ENCODE measurements at regions not wholly inside any gene's neighbourhood (a gene's known extent, or its start where the extent isn't known, plus 50 kb on each side); places are given as distances from the start of the nearest gene placed in this dataset.

- DNase-seq (ENCODE audit: extremely low spot score in 2 of 2) = no peak
- H3K27ac ChIP-seq = no peak overlapping the region
- TF ChIP-seq POLR2AphosphoS5 (IDR thresholded peaks at IDR 0.05; ENCODE audit: insufficient read depth in 1 of 2, low read depth in 1 of 2) (no peak), POLR2A (IDR thresholded peaks at IDR 0.05) (no peak), CTCF (IDR thresholded peaks at IDR 0.05) (no peak)
- intact Hi-C loops (cut with DNase I) = no loop called here
- no peaks in the 10 kb centered on the region for H3K4me1 ChIP-seq
- no peaks in the 10 kb centered on the region for H3K36me3 ChIP-seq
- no peaks in the 10 kb centered on the region for H3K9me3 ChIP-seq
- H3K27me3 ChIP-seq = no peaks in the 10 kb centered on the region
- no peak overlapping the region for H3K4me3 ChIP-seq
These were observed 395.4 kb downstream of the GATA3 start for GRCh38 chr10:8449909-8450308.

- H3K27me3 ChIP-seq = no peaks in the 10 kb centered on the region
- no peak overlapping the region for H3K27ac ChIP-seq
- no peaks in the 10 kb centered on the region for H3K9me3 ChIP-seq
- no peak overlapping the region for H3K4me3 ChIP-seq
- intact Hi-C loops (cut with DNase I) = no loop called here
- H3K36me3 ChIP-seq = no peaks in the 10 kb centered on the region
- no peak for DNase-seq (ENCODE audit: extremely low spot score in 2 of 2)
- TF ChIP-seq POLR2AphosphoS5 (IDR thresholded peaks at IDR 0.05; ENCODE audit: insufficient read depth in 1 of 2, low read depth in 1 of 2) (no peak), POLR2A (IDR thresholded peaks at IDR 0.05) (no peak), CTCF (IDR thresholded peaks at IDR 0.05) (no peak)
- no peaks in the 10 kb centered on the region for H3K4me1 ChIP-seq
These were observed 399.1 kb downstream of the GATA3 start for GRCh38 chr10:8453587-8453986.

GRCh38 chr10:8454357-8454756 lies 399.9 kb downstream of the GATA3 start:
- Histone ChIP-seq H3K27me3 (no peaks in the 10 kb centered on the region), H3K36me3 (no peaks in the 10 kb centered on the region), H3K4me1 (no peaks in the 10 kb centered on the region), H3K4me3 (no peak overlapping the region), H3K9me3 (no peaks in the 10 kb centered on the region), H3K27ac (no peak overlapping the region)
- DNase-seq (ENCODE audit: extremely low spot score in 2 of 2) = no peak
- intact Hi-C loops (cut with DNase I) = no loop called here
- no peak for TF ChIP-seq POLR2A (IDR thresholded peaks at IDR 0.05)
- TF ChIP-seq CTCF (IDR thresholded peaks at IDR 0.05) = no peak
- TF ChIP-seq POLR2AphosphoS5 (IDR thresholded peaks at IDR 0.05; ENCODE audit: insufficient read depth in 1 of 2, low read depth in 1 of 2) = peak in 1 of 2 donors; percentile 54

- Histone ChIP-seq H3K4me3 (no peak overlapping the region), H3K4me1 (no peaks in the 10 kb centered on the region), H3K27ac (no peak overlapping the region), H3K27me3 (no peaks in the 10 kb centered on the region), H3K9me3 (no peaks in the 10 kb centered on the region), H3K36me3 (no peaks in the 10 kb centered on the region)
- TF ChIP-seq CTCF (IDR thresholded peaks at IDR 0.05) (no peak), POLR2A (IDR thresholded peaks at IDR 0.05) (no peak), POLR2AphosphoS5 (IDR thresholded peaks at IDR 0.05; ENCODE audit: insufficient read depth in 1 of 2, low read depth in 1 of 2) (no peak)
- intact Hi-C loops (cut with DNase I) = no loop called here
- no peak for DNase-seq (ENCODE audit: extremely low spot score in 2 of 2)
These were observed 400.7 kb downstream of the GATA3 start for GRCh38 chr10:8455181-8455580.

GRCh38 chr10:8456386-8456785 lies 401.9 kb downstream of the GATA3 start:
- no peaks in the 10 kb centered on the region for H3K9me3 ChIP-seq
- H3K4me1 ChIP-seq = no peaks in the 10 kb centered on the region
- no peak overlapping the region for H3K27ac ChIP-seq
- no peak for TF ChIP-seq POLR2A (IDR thresholded peaks at IDR 0.05)
- TF ChIP-seq CTCF (IDR thresholded peaks at IDR 0.05) = no peak
- no peak for TF ChIP-seq POLR2AphosphoS5 (IDR thresholded peaks at IDR 0.05; ENCODE audit: insufficient read depth in 1 of 2, low read depth in 1 of 2)
- DNase-seq (ENCODE audit: extremely low spot score in 2 of 2) = no peak
- no peaks in the 10 kb centered on the region for H3K36me3 ChIP-seq
- intact Hi-C loops (cut with DNase I) = no loop called here
- no peak overlapping the region for H3K4me3 ChIP-seq
- H3K27me3 ChIP-seq = no peaks in the 10 kb centered on the region
